ENCODE measurements at regions not wholly inside any gene's neighbourhood (a gene's known extent, or its start where the extent isn't known, plus 50 kb on each side); places are given as distances from the start of the nearest gene placed in this dataset.

DNA sequence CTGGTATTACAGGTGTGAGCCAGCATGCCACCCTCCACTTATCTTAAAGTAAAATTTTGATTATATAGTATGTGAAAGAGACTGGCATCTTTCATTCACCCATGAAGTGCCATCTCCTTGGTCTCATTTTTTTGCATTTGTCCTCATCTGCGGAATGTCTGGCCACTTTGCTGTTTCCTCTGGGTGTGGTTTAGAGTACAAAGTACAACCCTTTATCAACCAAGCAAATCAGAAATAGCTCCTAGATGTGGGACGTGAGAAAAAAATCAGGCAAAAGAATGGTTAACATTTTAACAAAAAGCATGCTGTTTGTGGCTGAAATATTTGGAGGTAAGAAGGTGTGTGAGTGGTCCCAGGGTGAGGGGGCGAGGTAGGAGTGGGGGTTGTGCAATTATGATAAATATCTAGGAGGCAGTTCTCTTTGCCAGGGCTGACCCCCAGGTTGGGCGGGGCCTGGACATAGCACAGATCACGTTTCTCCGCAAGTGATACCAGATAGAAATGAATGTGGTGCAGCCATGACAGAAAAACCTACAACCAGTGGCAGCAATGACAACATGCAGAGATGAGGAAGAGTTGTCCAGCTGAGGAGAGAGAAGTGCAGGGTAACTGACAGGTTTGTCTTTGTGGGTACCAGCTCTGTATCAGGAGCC, 115.8 kb upstream of the SERTAD2 start:
- POLR2A ChIA-PET (ENCODE audit: low non-redundant PET) = no interaction called here
- intact Hi-C loops (cut with micrococcal nuclease; ENCODE audit: unreplicated experiment) = loop anchor here (5.0 kb wide), 1 partner anchor 93 kb away; no protein-coding TSS in a partner anchor

GRCh38 chr2:64770137-64770780, 116.5 kb upstream of the SERTAD2 start:
- POLR2A ChIA-PET (ENCODE audit: low non-redundant PET) = no interaction called here
- intact Hi-C loops (cut with micrococcal nuclease; ENCODE audit: unreplicated experiment) = no loop called here
- CTCF ChIA-PET = no interaction called here
- TF ChIP-seq EZH2 (IDR thresholded peaks at IDR 0.05; ENCODE audit: borderline replicate concordance, low read depth, low read length, poor library complexity, severe bottlenecking) = no peak
- TF ChIP-seq, protein P1, sequence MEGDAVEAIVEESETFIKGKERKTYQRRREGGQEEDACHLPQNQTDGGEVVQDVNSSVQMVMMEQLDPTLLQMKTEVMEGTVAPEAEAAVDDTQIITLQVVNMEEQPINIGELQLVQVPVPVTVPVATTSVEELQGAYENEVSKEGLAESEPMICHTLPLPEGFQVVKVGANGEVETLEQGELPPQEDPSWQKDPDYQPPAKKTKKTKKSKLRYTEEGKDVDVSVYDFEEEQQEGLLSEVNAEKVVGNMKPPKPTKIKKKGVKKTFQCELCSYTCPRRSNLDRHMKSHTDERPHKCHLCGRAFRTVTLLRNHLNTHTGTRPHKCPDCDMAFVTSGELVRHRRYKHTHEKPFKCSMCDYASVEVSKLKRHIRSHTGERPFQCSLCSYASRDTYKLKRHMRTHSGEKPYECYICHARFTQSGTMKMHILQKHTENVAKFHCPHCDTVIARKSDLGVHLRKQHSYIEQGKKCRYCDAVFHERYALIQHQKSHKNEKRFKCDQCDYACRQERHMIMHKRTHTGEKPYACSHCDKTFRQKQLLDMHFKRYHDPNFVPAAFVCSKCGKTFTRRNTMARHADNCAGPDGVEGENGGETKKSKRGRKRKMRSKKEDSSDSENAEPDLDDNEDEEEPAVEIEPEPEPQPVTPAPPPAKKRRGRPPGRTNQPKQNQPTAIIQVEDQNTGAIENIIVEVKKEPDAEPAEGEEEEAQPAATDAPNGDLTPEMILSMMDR (conservative IDR thresholded peaks at IDR 0.05; ENCODE audit: low read depth, low read length) = no peak
- no TSS peak for BruUV-seq (replicated peaks)
- H3K9me3 ChIP-seq (ENCODE audit: low read depth, low read length, poor library complexity, severe bottlenecking) = peaks cover 4% of the 10 kb centered on the region
- no peak overlapping the region for H3K4me3 ChIP-seq (ENCODE audit: low read depth, low read length, poor library complexity, severe bottlenecking)
- H3K36me3 ChIP-seq (ENCODE audit: insufficient read depth, low read length, poor library complexity, severe bottlenecking) = no peaks in the 10 kb centered on the region
- H3K27ac ChIP-seq (ENCODE audit: low read depth, low read length, poor library complexity, severe bottlenecking) = no peak overlapping the region
- H3K4me1 ChIP-seq (ENCODE audit: insufficient read depth, low read length, poor library complexity, severe bottlenecking) = no peaks in the 10 kb centered on the region
- no peak for DNase-seq (ENCODE audit: low spot score)
- no peaks in the 10 kb centered on the region for H3K27me3 ChIP-seq (replicated peaks; ENCODE audit: insufficient read depth, low read depth, low read length, poor library complexity)

More for the DNA sequence above, 115.8 kb upstream of the SERTAD2 start:
- H3K27me3 ChIP-seq (replicated peaks; ENCODE audit: insufficient read depth, low read depth, low read length, poor library complexity) = no peaks in the 10 kb centered on the region
- CTCF ChIA-PET = no interaction called here
- no peaks in the 10 kb centered on the region for H3K4me1 ChIP-seq (ENCODE audit: insufficient read depth, low read length, poor library complexity, severe bottlenecking)
- H3K9me3 ChIP-seq (ENCODE audit: low read depth, low read length, poor library complexity, severe bottlenecking) = no peaks in the 10 kb centered on the region
- TF ChIP-seq EZH2 (IDR thresholded peaks at IDR 0.05; ENCODE audit: borderline replicate concordance, low read depth, low read length, poor library complexity, severe bottlenecking) = no peak
- TF ChIP-seq, protein P1 (conservative IDR thresholded peaks at IDR 0.05; ENCODE audit: low read depth, low read length) = no peak
- no peak for DNase-seq (ENCODE audit: low spot score)
- no peaks in the 10 kb centered on the region for H3K36me3 ChIP-seq (ENCODE audit: insufficient read depth, low read length, poor library complexity, severe bottlenecking)
- no TSS peak for BruUV-seq (replicated peaks)
- no peak overlapping the region for H3K27ac ChIP-seq (ENCODE audit: low read depth, low read length, poor library complexity, severe bottlenecking)
- no peak overlapping the region for H3K4me3 ChIP-seq (ENCODE audit: low read depth, low read length, poor library complexity, severe bottlenecking)

DNA sequence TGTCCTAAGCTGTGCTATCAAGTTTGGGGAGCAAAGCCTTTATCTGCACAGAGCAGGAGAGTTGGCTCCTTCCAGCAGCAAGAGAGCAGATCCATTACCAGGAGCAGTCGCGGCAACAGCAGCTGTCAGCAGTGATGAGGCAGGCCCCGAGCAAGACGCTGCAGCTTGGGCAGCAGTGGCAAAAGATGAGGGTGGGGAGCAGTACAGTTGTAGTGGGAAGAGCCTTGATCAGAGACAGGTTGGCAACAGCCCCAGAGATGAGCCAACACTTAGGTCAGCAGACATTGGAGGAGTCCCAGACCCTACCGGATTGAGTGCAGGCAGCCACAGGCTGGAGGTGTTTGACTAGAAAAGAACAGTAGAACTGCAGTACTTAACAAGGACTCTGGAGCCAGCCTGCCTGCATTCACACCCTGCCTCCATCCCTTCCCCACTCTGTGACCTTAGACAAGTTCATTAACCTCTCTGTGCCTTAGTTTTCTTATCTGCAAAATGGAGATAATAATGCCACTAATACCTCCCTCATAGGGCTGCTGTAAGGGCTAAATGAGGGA, 117.1 kb upstream of the SERTAD2 start:
- no peak for DNase-seq (ENCODE audit: low spot score)
- no peak overlapping the region for H3K27ac ChIP-seq (ENCODE audit: low read depth, low read length, poor library complexity, severe bottlenecking)
- H3K4me1 ChIP-seq (ENCODE audit: insufficient read depth, low read length, poor library complexity, severe bottlenecking) = no peaks in the 10 kb centered on the region
- ChIA-PET POLR2A (ENCODE audit: low non-redundant PET) (no interaction called here), CTCF (no interaction called here)
- no peak overlapping the region for H3K4me3 ChIP-seq (ENCODE audit: low read depth, low read length, poor library complexity, severe bottlenecking)
- no peaks in the 10 kb centered on the region for H3K36me3 ChIP-seq (ENCODE audit: insufficient read depth, low read length, poor library complexity, severe bottlenecking)
- no peak for TF ChIP-seq EZH2 (IDR thresholded peaks at IDR 0.05; ENCODE audit: borderline replicate concordance, low read depth, low read length, poor library complexity, severe bottlenecking)
- TF ChIP-seq, protein P1 (conservative IDR thresholded peaks at IDR 0.05; ENCODE audit: low read depth, low read length) = no peak
- no TSS peak for BruUV-seq (replicated peaks)
- no peaks in the 10 kb centered on the region for H3K27me3 ChIP-seq (replicated peaks; ENCODE audit: insufficient read depth, low read depth, low read length, poor library complexity)
- peaks cover 4% of the 10 kb centered on the region for H3K9me3 ChIP-seq (ENCODE audit: low read depth, low read length, poor library complexity, severe bottlenecking)
- intact Hi-C loops (cut with micrococcal nuclease; ENCODE audit: unreplicated experiment) = no loop called here

Data from A673 (cell line).